H1 (cell line): ENCODE measurements at regions not wholly inside any gene's neighbourhood (a gene's known extent, or its start where the extent isn't known, plus 50 kb on each side); places are given as distances from the start of the nearest gene placed in this dataset.

Source experiments
- CTCF ChIA-PET: fragments of 300-600 bp; sonication (Branson Sonifier 250); formaldehyde crosslinking; loops from one replicate; lab custom pipeline; 2021; ENCODE audit not compliant: partially characterized antibody; lab: Charles Lee
- POLR2A ChIA-PET: fragments of 300-600 bp; sonication (Branson Sonifier 250); formaldehyde crosslinking; loops from one replicate; lab custom pipeline; 2021; ENCODE audit warnings: inconsistent platforms; ENCODE audit not compliant: partially characterized antibody; lab: Charles Lee
- DNase-seq, 2 experiments: peaks; one replicate each; pipeline versions ENCODE4 v3.0.0 to v3.0.0-alpha.2; 2010 to 2022; ENCODE audit warnings: low spot score in 2 of 2, low read depth in 1 of 2, mixed read lengths in 1 of 2
- FAIRE-seq: peaks from 2 replicates; lab custom pipeline; 2011; peaks lifted over from hg19 to GRCh38; lab: Jason Lieb, UNC
- H2AFZ ChIP-seq: 2 replicates; pipeline ENCODE4 v1.8.1; 2012; ENCODE audit warnings: low read length, inconsistent platforms
- H2AK5ac ChIP-seq: 2 replicates; pipeline ENCODE4 v1.6.1; 2013; ENCODE audit warnings: low read depth, low read length
- H2BK120ac ChIP-seq: replicated peaks from 2 replicates; pipeline ENCODE3; 2013; ENCODE audit warnings: low read depth, low read length, inconsistent platforms
- H2BK12ac ChIP-seq: 2 replicates; pipeline ENCODE4 v1.6.1; 2013; ENCODE audit warnings: low read depth, low read length
- H2BK15ac ChIP-seq: 2 replicates; pipeline ENCODE4 v1.6.1; 2013; ENCODE audit warnings: low read length
- H2BK20ac ChIP-seq: 2 replicates; pipeline ENCODE4 v1.6.1; 2013; ENCODE audit warnings: low read length
- H2BK5ac ChIP-seq: 2 replicates; pipeline ENCODE4 v1.6.1; 2013; ENCODE audit warnings: low read depth, low read length
- H3K14ac ChIP-seq: 2 replicates; pipeline ENCODE4 v1.6.1; 2013; ENCODE audit warnings: inconsistent platforms; ENCODE audit not compliant: insufficient read length
- H3K18ac ChIP-seq: 2 replicates; pipeline ENCODE4 v1.6.1; 2013; ENCODE audit warnings: low read length; ENCODE audit errors: extremely low read depth
- H3K23ac ChIP-seq: 2 replicates; pipeline ENCODE4 v1.6.1; 2013; ENCODE audit warnings: inconsistent platforms; ENCODE audit not compliant: insufficient read length
- H3K23me2 ChIP-seq: 2 replicates; pipeline ENCODE4 v1.6.1; 2013; ENCODE audit warnings: low read depth, low read length
- H3K27ac ChIP-seq: 2 replicates; pipeline ENCODE4 v1.6.1; 2011; ENCODE audit warnings: low read depth, low read length, inconsistent platforms
- H3K27me3 ChIP-seq, 4 experiments: replicated peaks in 1 of 4; 1 replicate in 1 of 4; 2 replicates in 3 of 4; pipeline versions ENCODE4 v1.6.1 to v1.8.1; 2011 to 2013; ENCODE audit warnings: low read length in 3 of 4, mild to moderate bottlenecking in 3 of 4, inconsistent platforms in 2 of 4, mixed read lengths in 2 of 4, moderate library complexity in 1 of 4; ENCODE audit not compliant: control insufficient read depth in 3 of 4, insufficient read depth in 3 of 4; ENCODE audit errors: extremely low read depth in 1 of 4
- H3K36me3 ChIP-seq, 4 experiments: 2 replicates each; pipeline versions ENCODE4 v1.6.1 to v1.8.1; 2011 to 2013; ENCODE audit warnings: mild to moderate bottlenecking in 4 of 4, low read length in 3 of 4, moderate library complexity in 2 of 4, control low read depth in 1 of 4, inconsistent platforms in 1 of 4; ENCODE audit not compliant: insufficient read depth in 4 of 4, control insufficient read depth in 2 of 4
- H3K4ac ChIP-seq: replicated peaks from 2 replicates; pipeline ENCODE3; 2013; ENCODE audit warnings: low read length, low read depth, mixed read lengths, inconsistent platforms; ENCODE audit not compliant: insufficient read length
- H3K4me1 ChIP-seq, 4 experiments: replicated peaks in 1 of 4; 1 replicate in 1 of 4; 2 replicates in 3 of 4; pipeline versions ENCODE4 v1.6.1 to v1.8.1; 2011 to 2013; ENCODE audit warnings: low read length in 3 of 4, inconsistent platforms in 2 of 4, mixed read lengths in 1 of 4; ENCODE audit not compliant: insufficient read depth in 4 of 4, control insufficient read depth in 3 of 4
- H3K4me2 ChIP-seq, 2 experiments: 2 replicates each; pipeline versions ENCODE4 v1.6.1 to v1.8.1; 2011 to 2013; ENCODE audit warnings: low read depth in 2 of 2, low read length in 2 of 2, control low read depth in 1 of 2, inconsistent platforms in 1 of 2, mild to moderate bottlenecking in 1 of 2; ENCODE audit not compliant: insufficient read depth in 1 of 2
- H3K4me3 ChIP-seq, 4 experiments: fragments of 200-600, 300-600 bp in 1 of 4; sonication (generic), shearing (Covaris generic), sonication (Bioruptor Twin) in 1 of 4; 2 replicates each; pipeline versions ENCODE4 v1.5.1 to v1.8.1; 2011 to 2016; ENCODE audit warnings: low read length in 4 of 4, low read depth in 3 of 4, control low read depth in 2 of 4, inconsistent platforms in 2 of 4, mild to moderate bottlenecking in 2 of 4, mixed read lengths in 1 of 4, moderate library complexity in 1 of 4; ENCODE audit not compliant: insufficient read depth in 2 of 4; ENCODE audit errors: extremely low read depth in 1 of 4
- H3K56ac ChIP-seq: replicated peaks from 2 replicates; pipeline ENCODE3; 2013; ENCODE audit warnings: low read depth, mild to moderate bottlenecking, mixed read lengths, low read length, inconsistent platforms; ENCODE audit not compliant: insufficient read length
- H3K79me1 ChIP-seq: 2 replicates; pipeline ENCODE4 v1.6.1; 2013; ENCODE audit warnings: low read depth, low read length, control low read depth
- H3K79me2 ChIP-seq, 2 experiments: 2 replicates each; pipeline versions ENCODE4 v1.6.1 to v1.8.1; 2012 to 2013; ENCODE audit warnings: low read length in 2 of 2, mild to moderate bottlenecking in 2 of 2, inconsistent platforms in 1 of 2; ENCODE audit not compliant: insufficient read depth in 2 of 2, control insufficient read depth in 1 of 2
- H3K9ac ChIP-seq, 4 experiments: replicated peaks in 1 of 4; 1 replicate in 1 of 4; 2 replicates in 3 of 4; pipeline versions ENCODE4 v1.6.1 to v1.8.1; 2011 to 2013; ENCODE audit warnings: low read depth in 3 of 4, low read length in 3 of 4, control low read depth in 2 of 4, mild to moderate bottlenecking in 2 of 4, moderate library complexity in 2 of 4, inconsistent platforms in 1 of 4; ENCODE audit errors: extremely low read depth in 1 of 4
- H3K9me3 ChIP-seq, 2 experiments: 2 replicates each; pipeline versions ENCODE4 v1.6.1 to v1.8.1; 2012 to 2013; ENCODE audit warnings: mild to moderate bottlenecking in 2 of 2, moderate library complexity in 2 of 2, control low read depth in 1 of 2, inconsistent platforms in 1 of 2, low read depth in 1 of 2, low read length in 1 of 2, mixed read lengths in 1 of 2; ENCODE audit not compliant: insufficient read depth in 2 of 2
- H4K20me1 ChIP-seq, 2 experiments: replicated peaks in 1 of 2; 2 replicates each; pipeline versions ENCODE3 to v1.8.1; 2011 to 2013; ENCODE audit warnings: inconsistent platforms in 2 of 2, low read length in 2 of 2, mild to moderate bottlenecking in 1 of 2; ENCODE audit not compliant: insufficient read depth in 2 of 2, control insufficient read depth in 1 of 2
- H4K5ac ChIP-seq: 2 replicates; pipeline ENCODE4 v1.6.1; 2013; ENCODE audit warnings: low read length, low read depth, mixed read lengths, inconsistent platforms; ENCODE audit not compliant: insufficient read length
- H4K8ac ChIP-seq: 2 replicates; pipeline ENCODE4 v1.8.0; 2013; ENCODE audit warnings: mild to moderate bottlenecking, moderate library complexity, low read length, inconsistent platforms; ENCODE audit not compliant: insufficient read depth; ENCODE audit errors: extremely low read depth
- H4K91ac ChIP-seq: replicated peaks from 2 replicates; pipeline ENCODE3; 2013; ENCODE audit warnings: low read length, mixed read lengths, inconsistent platforms; ENCODE audit not compliant: insufficient read length
- EGR1 ChIP-seq: IDR thresholded peaks from 2 replicates; pipeline ENCODE4 v1.6.1; 2011; ENCODE audit warnings: low read depth, low read length, borderline replicate concordance
- EZH2 ChIP-seq: fragments of 200-600 bp; sonication (generic); IDR thresholded peaks from 2 replicates; pipeline ENCODE4 v1.7.1; 2012; ENCODE audit warnings: low read depth, mild to moderate bottlenecking, moderate library complexity, low read length, inconsistent platforms; ENCODE audit not compliant: severe bottlenecking
- JUN ChIP-seq: IDR thresholded peaks from 2 replicates; pipeline ENCODE4 v1.6.1; 2011; ENCODE audit warnings: low read depth, mild to moderate bottlenecking, improper control_type of control experiment, low read length
- KDM5A ChIP-seq: fragments of 200-600 bp; IDR thresholded peaks from 2 replicates; pipeline ENCODE4 v1.7.1; 2012; ENCODE audit warnings: mild to moderate bottlenecking, low read length, inconsistent platforms, mixed read lengths
- MAFK ChIP-seq: IDR thresholded peaks from 2 replicates; pipeline ENCODE4 v1.6.1; 2012; ENCODE audit warnings: low read depth, mild to moderate bottlenecking, improper control_type of control experiment, low read length
- NRF1 ChIP-seq: IDR thresholded peaks from 2 replicates; pipeline ENCODE4 v1.6.1; 2011; ENCODE audit warnings: mild to moderate bottlenecking, low read depth, low read length, improper control_type of control experiment
- PHF8 ChIP-seq: fragments of 200-600 bp; sonication (generic); conservative IDR thresholded peaks from 2 replicates; pipeline ENCODE4 v1.7.1; 2012; ENCODE audit warnings: low read depth, mild to moderate bottlenecking, inconsistent platforms, low read length, moderate library complexity
- POLR2A ChIP-seq, 2 experiments: IDR thresholded peaks; 1 replicate in 1 of 2; 2 replicates in 1 of 2; pipeline ENCODE4 v1.6.1; 2011; ENCODE audit warnings: low read depth in 2 of 2, low read length in 2 of 2, mild to moderate bottlenecking in 2 of 2; ENCODE audit errors: control extremely low read depth in 1 of 2
- POU5F1 ChIP-seq: IDR thresholded peaks from 2 replicates; pipeline ENCODE4 v1.6.1; 2011; ENCODE audit warnings: low read depth, mild to moderate bottlenecking, low read length, moderate library complexity
- ZNF274 ChIP-seq: IDR thresholded peaks from 2 replicates; pipeline ENCODE4 v1.7.0; 2012; ENCODE audit warnings: low read length, borderline replicate concordance; ENCODE audit errors: extremely low read depth
- whole genome bisulfite sequencing, 2 experiments: shearing (Covaris generic) in 1 of 2; methylation state at CpG; one replicate each; pipeline versions ENCODE4 v1.1.6 to v1.1.7; 2013 to 2015; ENCODE audit warnings: low lambda C conversion rate in 2 of 2, mixed read lengths in 2 of 2, inconsistent platforms in 1 of 2, low coverage in 1 of 2, missing lambda C conversion rate in 1 of 2; ENCODE audit not compliant: insufficient replicate concordance in 2 of 2, insufficient coverage in 1 of 2, insufficient read length in 1 of 2; ENCODE audit errors: extremely low coverage in 1 of 2, missing lambda C conversion rate in 1 of 2; 5-methylcytosine and 5-hydroxymethylcytosine counted together

- no peak overlapping the region for H2BK12ac ChIP-seq
- H3K9ac ChIP-seq = no peak overlapping the region
- no peak overlapping the region for H3K56ac ChIP-seq
- FAIRE-seq (no peak), DNase-seq (no peak)
- H3K9me3 ChIP-seq = no peaks in the 10 kb centered on the region
- no peak overlapping the region for H3K23ac ChIP-seq
- H3K4me1 ChIP-seq = no peaks in the 10 kb centered on the region; a peak in 1 of 7 replicates
- no peak overlapping the region for H3K14ac ChIP-seq
- no peak overlapping the region for H3K27ac ChIP-seq
- CTCF ChIA-PET = no interaction called here
- no peak overlapping the region for H3K18ac ChIP-seq
- no peaks in the 10 kb centered on the region for H4K20me1 ChIP-seq
- no peak overlapping the region for H2AK5ac ChIP-seq
- no peaks in the 10 kb centered on the region for H3K79me1 ChIP-seq
- no peak overlapping the region for H4K8ac ChIP-seq
- no peaks in the 10 kb centered on the region for H3K23me2 ChIP-seq
- POLR2A ChIA-PET = no interaction called here
- H3K4me2 ChIP-seq = no peak overlapping the region
- no peaks in the 10 kb centered on the region for H3K79me2 ChIP-seq
- H2BK5ac ChIP-seq = no peak overlapping the region
- H2BK120ac ChIP-seq = no peak overlapping the region
- 96% methylated on average over 3 of the region's 3 CpGs; no CpG with 5 or more reads in 1 of the 2 experiments for WGBS, 2 experiments
- no peak overlapping the region for H4K5ac ChIP-seq
- no peak overlapping the region for H2BK20ac ChIP-seq
- H3K4me3 ChIP-seq = no peak overlapping the region
- H4K91ac ChIP-seq = no peak overlapping the region
- no peaks in the 10 kb centered on the region for H3K27me3 ChIP-seq
- no peak overlapping the region for H2BK15ac ChIP-seq
- H3K4ac ChIP-seq = no peak overlapping the region
- H2AFZ ChIP-seq = no peak overlapping the region
- no peaks in the 10 kb centered on the region for H3K36me3 ChIP-seq
- no peak for TF ChIP-seq MAFK
- TF ChIP-seq EZH2 = no peak
- no peak for TF ChIP-seq ZNF274
- no peak for TF ChIP-seq POU5F1
- TF ChIP-seq PHF8 = no peak
- TF ChIP-seq NRF1 = no peak
- TF ChIP-seq KDM5A = no peak
- no peak for TF ChIP-seq JUN
- no peak for TF ChIP-seq EGR1
- no peak for TF ChIP-seq POLR2A (IDR thresholded peaks at IDR 0.05; ENCODE audit: control extremely low read depth in 1 of 2, low read depth in 2 of 2, low read length in 2 of 2)
Measured at GRCh38 chr6:72500669-72501068, 121.2 kb upstream of the KCNQ5 start.
